CD14-positive monocyte (primary cell): ENCODE measurements at regions not wholly inside any gene's neighbourhood (a gene's known extent, or its start where the extent isn't known, plus 50 kb on each side); places are given as distances from the start of the nearest gene placed in this dataset.

Experiments used
- DNase-seq, 3 donors: peaks; one replicate each; pipeline ENCODE4 v3.0.0-alpha.2; 2011 to 2022
- H2AFZ ChIP-seq: 2 replicates; pipeline ENCODE4 v1.6.0; 2012; ENCODE audit warnings: mild to moderate bottlenecking, low read depth, low read length, inconsistent platforms; ENCODE audit not compliant: insufficient read depth, poor library complexity, severe bottlenecking
- H3K27ac ChIP-seq, 2 donors: 1 replicate in 1 of 2; 2 replicates in 1 of 2; pipeline ENCODE4 v1.5.1; 2012 to 2013; ENCODE audit warnings: low read length in 2 of 2, control low read depth in 1 of 2, inconsistent platforms in 1 of 2, low read depth in 1 of 2, mild to moderate bottlenecking in 1 of 2
- H3K27me3 ChIP-seq, 2 donors: one replicate each; pipeline versions ENCODE4 v1.6.0 to v1.6.1; 2011 to 2013; ENCODE audit warnings: low read length in 2 of 2; ENCODE audit not compliant: control insufficient read depth in 2 of 2, insufficient read depth in 2 of 2
- H3K36me3 ChIP-seq, 2 donors: replicated peaks in 1 of 2; 1 replicate in 1 of 2; 2 replicates in 1 of 2; pipeline versions ENCODE4 v1.5.1 to v1.6.1; 2012 to 2013; ENCODE audit warnings: low read length in 2 of 2, control low read depth in 1 of 2, inconsistent platforms in 1 of 2, mild to moderate bottlenecking in 1 of 2; ENCODE audit not compliant: insufficient read depth in 2 of 2, control insufficient read depth in 1 of 2
- H3K4me1 ChIP-seq, 2 donors: 1 replicate in 1 of 2; 2 replicates in 1 of 2; pipeline versions ENCODE4 v1.5.1 to v1.6.1; 2012 to 2013; ENCODE audit warnings: low read length in 2 of 2, control low read depth in 1 of 2, inconsistent platforms in 1 of 2, mild to moderate bottlenecking in 1 of 2, moderate library complexity in 1 of 2; ENCODE audit not compliant: insufficient read depth in 2 of 2, control insufficient read depth in 1 of 2
- H3K4me2 ChIP-seq: replicated peaks from 2 replicates; pipeline ENCODE3; 2012; ENCODE audit warnings: low read length, moderate library complexity, mild to moderate bottlenecking; ENCODE audit not compliant: poor library complexity, severe bottlenecking; ENCODE audit errors: extremely low read depth
- H3K4me3 ChIP-seq, 3 experiments: fragments of 200-600 bp in 1 of 3; sonication (generic) in 1 of 3; replicated peaks in 1 of 3; 1 replicate in 2 of 3; 2 replicates in 1 of 3; pipeline ENCODE4 v1.5.1; 2011 to 2013; ENCODE audit warnings: low read length in 3 of 3, mild to moderate bottlenecking in 3 of 3, control low read depth in 2 of 3, low read depth in 2 of 3, inconsistent platforms in 1 of 3, moderate library complexity in 1 of 3
- H3K79me2 ChIP-seq: 2 replicates; pipeline ENCODE4 v1.6.0; 2012; ENCODE audit warnings: mild to moderate bottlenecking, control low read depth, inconsistent platforms, low read length, moderate library complexity; ENCODE audit not compliant: insufficient read depth
- H3K9ac ChIP-seq: 2 replicates; pipeline ENCODE4 v1.6.0; 2017; ENCODE audit warnings: low read length, mild to moderate bottlenecking; ENCODE audit not compliant: insufficient read depth, poor library complexity, severe bottlenecking
- H3K9me3 ChIP-seq, 2 donors: replicated peaks in 1 of 2; 1 replicate in 1 of 2; 2 replicates in 1 of 2; pipeline versions ENCODE4 v1.5.1 to v1.6.1; 2012 to 2013; ENCODE audit warnings: low read length in 2 of 2, control low read depth in 1 of 2; ENCODE audit not compliant: control insufficient read depth in 1 of 2, insufficient read depth in 1 of 2
- H4K20me1 ChIP-seq: 2 replicates; pipeline ENCODE4 v1.6.0; 2012; ENCODE audit warnings: mild to moderate bottlenecking, low read length, control low read depth, moderate library complexity; ENCODE audit not compliant: insufficient read depth
- H3K27ac Mint-ChIP-seq, 7 donors: one replicate each; pipeline ENCODE4 v1.8.0; 2020; ENCODE audit warnings: mild to moderate bottlenecking in 7 of 7, mixed read lengths in 7 of 7, moderate library complexity in 6 of 7, inconsistent platforms in 2 of 7
- H3K27me3 Mint-ChIP-seq, 3 donors: one replicate each; pipeline ENCODE4 v1.8.0; 2021 to 2022; ENCODE audit warnings: low read depth in 3 of 3, mild to moderate bottlenecking in 3 of 3, mixed read lengths in 3 of 3, moderate library complexity in 3 of 3, inconsistent platforms in 1 of 3
- H3K36me3 Mint-ChIP-seq, 2 donors: one replicate each; pipeline ENCODE4 v1.8.0; 2020; ENCODE audit warnings: mixed read lengths in 2 of 2, inconsistent platforms in 1 of 2, mild to moderate bottlenecking in 1 of 2
- H3K4me1 Mint-ChIP-seq: one replicate; pipeline ENCODE4 v1.8.0; 2020; ENCODE audit warnings: mild to moderate bottlenecking, mixed read lengths
- H3K4me3 Mint-ChIP-seq, 2 donors: one replicate each; pipeline ENCODE4 v1.8.0; 2020; ENCODE audit warnings: mild to moderate bottlenecking in 2 of 2, mixed read lengths in 2 of 2, moderate library complexity in 1 of 2
- H3K9me3 Mint-ChIP-seq, 7 donors: one replicate each; pipeline ENCODE4 v1.8.0; 2020 to 2022; ENCODE audit warnings: mixed read lengths in 7 of 7, mild to moderate bottlenecking in 6 of 7, moderate library complexity in 6 of 7, inconsistent platforms in 2 of 7
- WGBS: methylation state at CpG from one replicate; pipeline ENCODE4 v1.1.5; 2013; ENCODE audit warnings: missing lambda C conversion rate; ENCODE audit not compliant: insufficient coverage; 5-methylcytosine and 5-hydroxymethylcytosine counted together
- intact Hi-C, 2 donors: fragments of 100-400 bp; cut with micrococcal nuclease; formaldehyde crosslinking; loops; one replicate each; pipeline versions ENCODE4 v1.15.0 to v1.15.1; 2023
- TF ChIP-seq, protein P1 (sequence below): fragments of 200-600 bp; IDR thresholded peaks from one replicate; pipeline ENCODE4 v1.8.0; 2022; ENCODE audit warnings: antibody characterized with exemption, mild to moderate bottlenecking

DNA sequence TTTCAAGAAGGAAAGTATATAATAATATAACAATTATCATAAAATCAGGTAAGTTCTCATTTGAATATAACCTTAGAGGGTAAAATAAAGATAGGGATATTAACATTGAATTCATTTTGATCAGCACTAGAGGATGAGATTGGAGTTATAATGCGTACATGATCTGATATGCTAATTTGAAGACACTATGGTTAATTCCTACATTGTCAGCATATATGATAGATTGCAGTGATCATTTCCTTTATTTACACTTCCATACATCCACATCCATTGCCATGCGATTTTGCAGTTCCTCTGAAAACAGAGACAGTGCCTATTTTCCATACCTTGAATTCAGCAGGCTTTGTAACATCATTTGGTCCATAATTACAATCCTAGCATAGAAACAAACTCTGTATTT lies 519.2 kb downstream of the CCDC85A start:
- DNase-seq = no peak
- no peaks in the 10 kb centered on the region for H3K27me3 Mint-ChIP-seq
- Histone ChIP-seq H3K9me3 (no peaks in the 10 kb centered on the region), H3K4me3 (no peak overlapping the region), H3K9ac (no peak overlapping the region), H3K27me3 (no peaks in the 10 kb centered on the region), H3K27ac (no peak overlapping the region), H3K36me3 (no peaks in the 10 kb centered on the region), H4K20me1 (no peaks in the 10 kb centered on the region), H2AFZ (no peak overlapping the region), H3K4me2 (no peak overlapping the region), H3K4me1 (no peaks in the 10 kb centered on the region), H3K79me2 (no peaks in the 10 kb centered on the region)
- intact Hi-C loops = no loop called here
- WGBS = 100% methylated on average over 1 of the region's 2 CpGs
- H3K36me3 Mint-ChIP-seq = no peaks in the 10 kb centered on the region
- TF ChIP-seq, protein P1, sequence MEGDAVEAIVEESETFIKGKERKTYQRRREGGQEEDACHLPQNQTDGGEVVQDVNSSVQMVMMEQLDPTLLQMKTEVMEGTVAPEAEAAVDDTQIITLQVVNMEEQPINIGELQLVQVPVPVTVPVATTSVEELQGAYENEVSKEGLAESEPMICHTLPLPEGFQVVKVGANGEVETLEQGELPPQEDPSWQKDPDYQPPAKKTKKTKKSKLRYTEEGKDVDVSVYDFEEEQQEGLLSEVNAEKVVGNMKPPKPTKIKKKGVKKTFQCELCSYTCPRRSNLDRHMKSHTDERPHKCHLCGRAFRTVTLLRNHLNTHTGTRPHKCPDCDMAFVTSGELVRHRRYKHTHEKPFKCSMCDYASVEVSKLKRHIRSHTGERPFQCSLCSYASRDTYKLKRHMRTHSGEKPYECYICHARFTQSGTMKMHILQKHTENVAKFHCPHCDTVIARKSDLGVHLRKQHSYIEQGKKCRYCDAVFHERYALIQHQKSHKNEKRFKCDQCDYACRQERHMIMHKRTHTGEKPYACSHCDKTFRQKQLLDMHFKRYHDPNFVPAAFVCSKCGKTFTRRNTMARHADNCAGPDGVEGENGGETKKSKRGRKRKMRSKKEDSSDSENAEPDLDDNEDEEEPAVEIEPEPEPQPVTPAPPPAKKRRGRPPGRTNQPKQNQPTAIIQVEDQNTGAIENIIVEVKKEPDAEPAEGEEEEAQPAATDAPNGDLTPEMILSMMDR = no peak
- peaks cover 0 to 14% (median 3%) of the 10 kb centered on the region in 7 donors for H3K9me3 Mint-ChIP-seq
- H3K4me3 Mint-ChIP-seq = no peak overlapping the region
- no peak overlapping the region for H3K27ac Mint-ChIP-seq
- no peaks in the 10 kb centered on the region for H3K4me1 Mint-ChIP-seq

DNA sequence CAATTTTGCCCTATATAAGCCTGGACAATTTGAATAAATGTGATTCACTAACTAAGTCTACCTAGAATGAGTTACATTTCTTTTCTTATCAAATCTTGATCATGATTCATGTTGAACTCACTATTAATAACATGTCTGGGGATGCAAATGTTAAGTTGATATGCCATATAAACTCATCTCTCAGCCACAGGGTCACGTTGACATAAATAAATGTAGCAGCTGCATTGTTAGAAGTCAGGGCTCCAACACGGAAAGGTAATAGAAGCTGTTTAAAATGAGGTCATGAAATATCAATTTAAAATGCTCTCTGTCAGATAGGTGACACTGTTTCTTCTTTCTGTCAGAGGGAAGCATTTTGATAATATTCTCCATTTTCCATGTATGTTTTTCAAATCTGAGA lies 521.9 kb downstream of the CCDC85A start:
- Histone ChIP-seq H3K27ac (no peak overlapping the region), H3K9ac (no peak overlapping the region), H3K4me3 (no peak overlapping the region), H3K9me3 (no peaks in the 10 kb centered on the region), H3K27me3 (no peaks in the 10 kb centered on the region), H4K20me1 (no peaks in the 10 kb centered on the region), H3K4me1 (no peaks in the 10 kb centered on the region), H3K4me2 (no peak overlapping the region), H2AFZ (no peak overlapping the region), H3K36me3 (no peaks in the 10 kb centered on the region), H3K79me2 (no peaks in the 10 kb centered on the region)
- H3K27ac Mint-ChIP-seq = no peak overlapping the region
- DNase-seq = no peak
- H3K36me3 Mint-ChIP-seq = no peaks in the 10 kb centered on the region
- TF ChIP-seq, protein P1 = no peak
- no CpG with 5 or more reads among the region's 2 CpGs for WGBS
- H3K4me3 Mint-ChIP-seq = no peak overlapping the region
- H3K27me3 Mint-ChIP-seq = no peaks in the 10 kb centered on the region
- intact Hi-C loops = no loop called here
- peaks cover 0 to 4% (median 0%) of the 10 kb centered on the region in 7 donors for H3K9me3 Mint-ChIP-seq
- no peaks in the 10 kb centered on the region for H3K4me1 Mint-ChIP-seq
